ENCODE measurements at regions not wholly inside any gene's neighbourhood (a gene's known extent, or its start where the extent isn't known, plus 50 kb on each side); places are given as distances from the start of the nearest gene placed in this dataset.
A peak's percentile ranks its signal among the peaks of the same experiment; 100 is the strongest.

DNA sequence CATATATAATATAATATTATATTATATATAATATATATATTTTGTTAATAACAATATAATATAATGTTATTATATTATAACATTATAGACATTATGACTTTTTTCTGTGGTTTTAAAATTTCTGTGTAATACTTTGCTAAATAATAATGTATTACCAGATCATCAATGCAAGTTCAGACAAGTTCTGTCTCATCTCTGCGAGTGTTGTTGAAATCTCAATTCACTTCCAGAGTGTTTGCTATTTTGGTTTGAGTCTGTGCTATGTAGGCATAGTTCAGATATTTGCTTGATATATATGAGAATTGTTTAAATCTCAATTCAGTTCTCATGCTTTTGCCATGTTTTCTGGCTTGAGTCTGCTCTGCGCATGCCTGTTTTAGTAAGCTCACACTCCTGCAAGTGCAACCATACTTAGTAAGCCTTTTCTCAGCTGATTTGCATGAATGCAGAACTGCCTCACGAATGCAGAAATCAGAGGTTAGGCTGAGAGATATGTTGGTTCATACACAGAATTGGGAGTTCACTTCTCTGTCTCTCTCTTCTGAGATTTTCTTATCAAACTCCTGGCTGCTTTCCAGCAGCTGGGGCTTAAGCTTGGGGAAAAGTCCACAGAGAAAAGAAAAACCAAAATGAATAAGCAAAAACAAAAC lies 830.2 kb upstream of the SORCS1 start:
- peak; percentile 40; the same call in 1 of the 2 replicates for TF ChIP-seq HMGA2 (CRISPR knock-in tag; IDR thresholded peaks at IDR 0.05)
- no peak for TF ChIP-seq JUN (CRISPR knock-in tag; IDR thresholded peaks at IDR 0.05)
- TF ChIP-seq, protein P1, sequence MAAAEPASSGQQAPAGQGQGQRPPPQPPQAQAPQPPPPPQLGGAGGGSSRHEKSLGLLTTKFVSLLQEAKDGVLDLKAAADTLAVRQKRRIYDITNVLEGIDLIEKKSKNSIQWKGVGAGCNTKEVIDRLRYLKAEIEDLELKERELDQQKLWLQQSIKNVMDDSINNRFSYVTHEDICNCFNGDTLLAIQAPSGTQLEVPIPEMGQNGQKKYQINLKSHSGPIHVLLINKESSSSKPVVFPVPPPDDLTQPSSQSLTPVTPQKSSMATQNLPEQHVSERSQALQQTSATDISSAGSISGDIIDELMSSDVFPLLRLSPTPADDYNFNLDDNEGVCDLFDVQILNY (CRISPR knock-in tag; IDR thresholded peaks at IDR 0.05): no peak
- TF ChIP-seq NR1H2 (CRISPR knock-in tag; IDR thresholded peaks at IDR 0.05): no peak
- H3K9me3 Mint-ChIP-seq: no peaks in the 10 kb centered on the region

DNA sequence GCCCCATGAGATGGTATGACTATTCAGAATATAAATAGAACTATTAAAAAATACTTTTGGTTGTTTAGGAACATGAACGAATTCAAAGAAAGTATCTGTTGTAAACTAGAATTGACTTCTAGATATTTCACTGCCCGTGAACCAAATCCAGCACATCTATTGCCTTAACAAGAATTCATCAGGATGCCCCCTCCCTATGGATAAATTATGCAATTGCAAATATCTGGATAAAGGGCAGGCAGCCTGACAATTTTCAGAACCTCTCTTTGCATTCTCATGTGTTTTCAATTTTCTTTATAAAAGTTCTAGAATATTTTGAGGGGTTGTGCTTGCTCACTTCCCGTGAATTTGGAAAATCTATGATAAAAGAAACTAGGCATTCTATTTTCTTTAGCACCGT lies 822.1 kb upstream of the SORCS1 start:
- DNase-seq (ENCODE audit: low spot score): no peak
- H3K9me3 Mint-ChIP-seq: no peaks in the 10 kb centered on the region
- TF ChIP-seq ZNF138 (CRISPR knock-in tag; conservative IDR thresholded peaks at IDR 0.05): no peak
- TF ChIP-seq CREM (CRISPR knock-in tag; IDR thresholded peaks at IDR 0.05): no peak
- no peak for TF ChIP-seq GTF2I (CRISPR knock-in tag; conservative IDR thresholded peaks at IDR 0.05)
- TF ChIP-seq, protein P2, sequence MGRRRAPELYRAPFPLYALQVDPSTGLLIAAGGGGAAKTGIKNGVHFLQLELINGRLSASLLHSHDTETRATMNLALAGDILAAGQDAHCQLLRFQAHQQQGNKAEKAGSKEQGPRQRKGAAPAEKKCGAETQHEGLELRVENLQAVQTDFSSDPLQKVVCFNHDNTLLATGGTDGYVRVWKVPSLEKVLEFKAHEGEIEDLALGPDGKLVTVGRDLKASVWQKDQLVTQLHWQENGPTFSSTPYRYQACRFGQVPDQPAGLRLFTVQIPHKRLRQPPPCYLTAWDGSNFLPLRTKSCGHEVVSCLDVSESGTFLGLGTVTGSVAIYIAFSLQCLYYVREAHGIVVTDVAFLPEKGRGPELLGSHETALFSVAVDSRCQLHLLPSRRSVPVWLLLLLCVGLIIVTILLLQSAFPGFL (CRISPR knock-in tag; IDR thresholded peaks at IDR 0.05; ENCODE audit: borderline replicate concordance): no peak
- TF ChIP-seq, protein P3, sequence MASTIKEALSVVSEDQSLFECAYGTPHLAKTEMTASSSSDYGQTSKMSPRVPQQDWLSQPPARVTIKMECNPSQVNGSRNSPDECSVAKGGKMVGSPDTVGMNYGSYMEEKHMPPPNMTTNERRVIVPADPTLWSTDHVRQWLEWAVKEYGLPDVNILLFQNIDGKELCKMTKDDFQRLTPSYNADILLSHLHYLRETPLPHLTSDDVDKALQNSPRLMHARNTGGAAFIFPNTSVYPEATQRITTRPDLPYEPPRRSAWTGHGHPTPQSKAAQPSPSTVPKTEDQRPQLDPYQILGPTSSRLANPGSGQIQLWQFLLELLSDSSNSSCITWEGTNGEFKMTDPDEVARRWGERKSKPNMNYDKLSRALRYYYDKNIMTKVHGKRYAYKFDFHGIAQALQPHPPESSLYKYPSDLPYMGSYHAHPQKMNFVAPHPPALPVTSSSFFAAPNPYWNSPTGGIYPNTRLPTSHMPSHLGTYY (CRISPR knock-in tag; IDR thresholded peaks at IDR 0.05): no peak
- TF ChIP-seq SMAD3 (CRISPR knock-in tag; IDR thresholded peaks at IDR 0.05; ENCODE audit: borderline replicate concordance): no peak
- no peak for TF ChIP-seq OVOL2 (CRISPR knock-in tag; IDR thresholded peaks at IDR 0.05; ENCODE audit: borderline replicate concordance)
- TF ChIP-seq, protein P4, sequence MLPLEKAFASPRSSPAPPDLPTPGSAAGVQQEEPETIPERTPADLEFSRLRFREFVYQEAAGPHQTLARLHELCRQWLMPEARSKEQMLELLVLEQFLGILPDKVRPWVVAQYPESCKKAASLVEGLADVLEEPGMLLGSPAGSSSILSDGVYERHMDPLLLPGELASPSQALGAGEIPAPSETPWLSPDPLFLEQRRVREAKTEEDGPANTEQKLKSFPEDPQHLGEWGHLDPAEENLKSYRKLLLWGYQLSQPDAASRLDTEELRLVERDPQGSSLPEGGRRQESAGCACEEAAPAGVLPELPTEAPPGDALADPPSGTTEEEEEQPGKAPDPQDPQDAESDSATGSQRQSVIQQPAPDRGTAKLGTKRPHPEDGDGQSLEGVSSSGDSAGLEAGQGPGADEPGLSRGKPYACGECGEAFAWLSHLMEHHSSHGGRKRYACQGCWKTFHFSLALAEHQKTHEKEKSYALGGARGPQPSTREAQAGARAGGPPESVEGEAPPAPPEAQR (CRISPR knock-in tag; IDR thresholded peaks at IDR 0.05): no peak
- no peak for TF ChIP-seq ZNF671 (CRISPR knock-in tag; IDR thresholded peaks at IDR 0.05)
- TF ChIP-seq, protein P5, sequence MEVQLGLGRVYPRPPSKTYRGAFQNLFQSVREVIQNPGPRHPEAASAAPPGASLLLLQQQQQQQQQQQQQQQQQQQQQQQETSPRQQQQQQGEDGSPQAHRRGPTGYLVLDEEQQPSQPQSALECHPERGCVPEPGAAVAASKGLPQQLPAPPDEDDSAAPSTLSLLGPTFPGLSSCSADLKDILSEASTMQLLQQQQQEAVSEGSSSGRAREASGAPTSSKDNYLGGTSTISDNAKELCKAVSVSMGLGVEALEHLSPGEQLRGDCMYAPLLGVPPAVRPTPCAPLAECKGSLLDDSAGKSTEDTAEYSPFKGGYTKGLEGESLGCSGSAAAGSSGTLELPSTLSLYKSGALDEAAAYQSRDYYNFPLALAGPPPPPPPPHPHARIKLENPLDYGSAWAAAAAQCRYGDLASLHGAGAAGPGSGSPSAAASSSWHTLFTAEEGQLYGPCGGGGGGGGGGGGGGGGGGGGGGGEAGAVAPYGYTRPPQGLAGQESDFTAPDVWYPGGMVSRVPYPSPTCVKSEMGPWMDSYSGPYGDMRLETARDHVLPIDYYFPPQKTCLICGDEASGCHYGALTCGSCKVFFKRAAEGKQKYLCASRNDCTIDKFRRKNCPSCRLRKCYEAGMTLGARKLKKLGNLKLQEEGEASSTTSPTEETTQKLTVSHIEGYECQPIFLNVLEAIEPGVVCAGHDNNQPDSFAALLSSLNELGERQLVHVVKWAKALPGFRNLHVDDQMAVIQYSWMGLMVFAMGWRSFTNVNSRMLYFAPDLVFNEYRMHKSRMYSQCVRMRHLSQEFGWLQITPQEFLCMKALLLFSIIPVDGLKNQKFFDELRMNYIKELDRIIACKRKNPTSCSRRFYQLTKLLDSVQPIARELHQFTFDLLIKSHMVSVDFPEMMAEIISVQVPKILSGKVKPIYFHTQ (CRISPR knock-in tag; IDR thresholded peaks at IDR 0.05): no peak
- no peak for TF ChIP-seq ZNF317 (CRISPR knock-in tag; IDR thresholded peaks at IDR 0.05; ENCODE audit: borderline replicate concordance, low read depth)
- TF ChIP-seq, protein P6, sequence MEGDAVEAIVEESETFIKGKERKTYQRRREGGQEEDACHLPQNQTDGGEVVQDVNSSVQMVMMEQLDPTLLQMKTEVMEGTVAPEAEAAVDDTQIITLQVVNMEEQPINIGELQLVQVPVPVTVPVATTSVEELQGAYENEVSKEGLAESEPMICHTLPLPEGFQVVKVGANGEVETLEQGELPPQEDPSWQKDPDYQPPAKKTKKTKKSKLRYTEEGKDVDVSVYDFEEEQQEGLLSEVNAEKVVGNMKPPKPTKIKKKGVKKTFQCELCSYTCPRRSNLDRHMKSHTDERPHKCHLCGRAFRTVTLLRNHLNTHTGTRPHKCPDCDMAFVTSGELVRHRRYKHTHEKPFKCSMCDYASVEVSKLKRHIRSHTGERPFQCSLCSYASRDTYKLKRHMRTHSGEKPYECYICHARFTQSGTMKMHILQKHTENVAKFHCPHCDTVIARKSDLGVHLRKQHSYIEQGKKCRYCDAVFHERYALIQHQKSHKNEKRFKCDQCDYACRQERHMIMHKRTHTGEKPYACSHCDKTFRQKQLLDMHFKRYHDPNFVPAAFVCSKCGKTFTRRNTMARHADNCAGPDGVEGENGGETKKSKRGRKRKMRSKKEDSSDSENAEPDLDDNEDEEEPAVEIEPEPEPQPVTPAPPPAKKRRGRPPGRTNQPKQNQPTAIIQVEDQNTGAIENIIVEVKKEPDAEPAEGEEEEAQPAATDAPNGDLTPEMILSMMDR (IDR thresholded peaks at IDR 0.05): no peak
- no peak overlapping the region for H3K27ac Mint-ChIP-seq
- no peaks in the 10 kb centered on the region for H3K4me1 Mint-ChIP-seq
- ChIA-PET POLR2A (interaction anchor here (0.6 kb wide), 1 partner anchor 97 kb away, joined by 3 read pairs; no protein-coding TSS in a partner anchor), CTCF (no interaction called here)
- H3K27me3 Mint-ChIP-seq (ENCODE audit: low read depth): no peaks in the 10 kb centered on the region
- no peak overlapping the region for H3K4me3 Mint-ChIP-seq
- no peaks in the 10 kb centered on the region for H3K36me3 Mint-ChIP-seq
- no peak for ATAC-seq

More for the DNA sequence above, 830.2 kb upstream of the SORCS1 start:
- H3K36me3 Mint-ChIP-seq: no peaks in the 10 kb centered on the region
- DNase-seq (ENCODE audit: low spot score): no peak
- ChIA-PET POLR2A (no interaction called here), CTCF (interaction anchor here (1.5 kb wide), 1 partner anchor 209 kb away, joined by 4 read pairs; no protein-coding TSS in a partner anchor)
- no peaks in the 10 kb centered on the region for H3K27me3 Mint-ChIP-seq (ENCODE audit: low read depth)
- peaks cover 10% of the 10 kb centered on the region; the same call in 1 of the 2 replicates for H3K4me1 Mint-ChIP-seq
- ATAC-seq: no peak
- no peak overlapping the region for H3K27ac Mint-ChIP-seq
- no peak overlapping the region for H3K4me3 Mint-ChIP-seq

All from WTC11 (cell line).